Sigmoid colon (tissue), 4 donors: ENCODE measurements at regions not wholly inside any gene's neighbourhood (a gene's known extent, or its start where the extent isn't known, plus 50 kb on each side); places are given as distances from the start of the nearest gene placed in this dataset.

Experiments used
- CTCF ChIP-seq, 4 experiments: fragments of 450-650 bp in 3 of 4; fragments of 200-600 bp in 1 of 4; IDR thresholded peaks; one replicate each; pipeline ENCODE4 v1.5.1; 2016 to 2019; ENCODE audit warnings: antibody characterized with exemption in 4 of 4, mild to moderate bottlenecking in 3 of 4, moderate library complexity in 2 of 4
- EP300 ChIP-seq, 4 donors: sonication (generic); formaldehyde crosslinking; IDR thresholded peaks; one replicate each; pipeline ENCODE4 v1.6.1; 2017; ENCODE audit warnings: antibody characterized with exemption in 4 of 4
- POLR2A ChIP-seq, 2 donors: fragments of 450-650 bp; IDR thresholded peaks; one replicate each; pipeline ENCODE4 v1.6.1; 2016; ENCODE audit warnings: antibody characterized with exemption in 2 of 2, mild to moderate bottlenecking in 2 of 2, moderate library complexity in 2 of 2
- POLR2AphosphoS5 ChIP-seq, 4 donors: sonication (generic); formaldehyde crosslinking; IDR thresholded peaks; one replicate each; pipeline ENCODE4 v1.6.1; 2017; ENCODE audit warnings: antibody characterized with exemption in 4 of 4

- TF ChIP-seq CTCF (IDR thresholded peaks at IDR 0.05), result no peak
- no peak for TF ChIP-seq POLR2A (IDR thresholded peaks at IDR 0.05)
- TF ChIP-seq EP300 (IDR thresholded peaks at IDR 0.05), result no peak
- TF ChIP-seq POLR2AphosphoS5 (IDR thresholded peaks at IDR 0.05), result no peak
Observed at GRCh38 chr5:18142831-18143230, 508.6 kb downstream of the TAF11L14 start.
